OCI-M2 (cell line): ENCODE measurements at regions not wholly inside any gene's neighbourhood (a gene's known extent, or its start where the extent isn't known, plus 50 kb on each side); places are given as distances from the start of the nearest gene placed in this dataset.
"Not testable (repeated sequence)": the region's sequence is repeated elsewhere in the genome, so short reads cannot be mapped to it uniquely, and the experiment has no call there.

Experiments
- DNase-seq: peaks from one replicate; lab custom pipeline; 2025; ENCODE audit not compliant: unreplicated experiment; lab: John Stamatoyannopoulos, UW

DNA sequence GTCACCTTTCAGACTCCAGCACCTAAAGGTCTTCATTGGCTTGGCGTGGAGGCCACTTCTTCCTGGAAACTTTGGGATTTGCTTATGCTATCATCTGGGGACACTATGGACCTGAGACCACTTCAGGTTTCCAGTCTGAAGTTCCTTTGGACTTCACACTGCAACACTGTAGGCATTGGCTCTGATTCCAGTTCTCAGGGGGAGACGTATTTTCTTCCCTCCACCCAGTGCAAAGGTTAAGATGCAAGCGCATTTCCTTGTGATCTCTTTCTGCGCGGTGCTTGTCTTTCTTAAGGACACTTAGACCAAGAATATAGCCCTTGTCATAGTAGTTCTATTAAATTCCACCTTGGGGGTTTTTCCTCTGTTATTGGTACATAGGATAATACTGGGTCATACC, 299.8 kb downstream of the TSHZ3 start:
- no peak for DNase-seq

DNA sequence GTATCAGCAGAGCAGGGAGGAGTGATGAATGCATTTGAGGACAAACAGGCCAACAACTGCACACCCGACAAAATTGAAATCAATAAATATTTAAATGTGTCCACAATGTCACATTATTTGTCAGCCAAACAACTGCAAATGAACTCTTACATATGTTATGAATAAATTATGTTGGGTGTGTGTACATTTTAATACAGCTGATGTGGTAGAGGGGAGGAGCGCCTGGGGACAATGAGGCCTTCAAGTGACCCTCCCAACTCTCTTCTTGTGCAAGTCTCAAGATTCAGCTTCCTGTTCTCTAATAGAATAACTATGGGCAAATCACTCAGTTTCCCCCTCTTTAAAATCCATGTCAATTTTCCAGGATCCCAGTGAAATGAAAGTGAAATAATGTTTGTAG, 303.2 kb downstream of the TSHZ3 start:
- no peak for DNase-seq

DNA sequence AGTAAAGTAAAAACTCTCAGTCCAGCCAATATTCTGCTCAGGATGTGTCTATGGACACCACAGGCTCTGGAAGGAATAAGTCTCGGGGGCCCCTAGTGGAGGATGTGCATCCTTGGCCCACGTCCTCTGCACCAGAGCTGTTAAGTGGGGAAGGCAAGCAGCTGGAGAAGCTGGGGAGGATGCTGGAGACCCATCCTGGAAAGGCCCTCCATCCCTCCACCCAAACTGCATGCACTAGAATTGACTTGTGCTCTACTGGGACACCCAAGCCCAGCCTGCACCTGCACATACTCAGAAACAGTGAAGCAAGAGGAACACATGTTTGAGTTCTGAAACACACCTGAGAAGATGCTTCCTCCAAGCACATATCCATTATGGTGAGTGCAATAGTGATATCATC, 307.8 kb downstream of the TSHZ3 start:
- DNase-seq, result no peak

DNA sequence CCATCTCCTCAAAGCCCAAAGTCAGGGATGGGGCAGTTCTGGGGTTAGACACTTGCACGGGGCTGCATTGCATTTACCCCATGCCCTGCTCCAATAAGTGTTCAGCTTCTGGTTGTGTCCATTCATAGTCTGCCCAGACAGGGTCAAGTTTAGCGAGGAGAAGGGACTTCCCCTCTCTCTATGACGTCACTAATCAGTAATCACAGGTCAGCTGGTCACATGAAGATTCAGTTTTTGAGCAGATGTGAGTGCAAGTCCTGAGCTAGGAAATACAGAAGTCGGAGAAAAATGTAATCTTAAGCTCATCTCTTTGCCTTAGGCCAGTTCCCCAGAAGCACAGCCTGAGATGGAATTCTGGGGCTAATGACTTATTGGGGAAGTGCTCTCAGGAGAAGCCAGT, 310.1 kb downstream of the TSHZ3 start:
- no peak for DNase-seq

DNA sequence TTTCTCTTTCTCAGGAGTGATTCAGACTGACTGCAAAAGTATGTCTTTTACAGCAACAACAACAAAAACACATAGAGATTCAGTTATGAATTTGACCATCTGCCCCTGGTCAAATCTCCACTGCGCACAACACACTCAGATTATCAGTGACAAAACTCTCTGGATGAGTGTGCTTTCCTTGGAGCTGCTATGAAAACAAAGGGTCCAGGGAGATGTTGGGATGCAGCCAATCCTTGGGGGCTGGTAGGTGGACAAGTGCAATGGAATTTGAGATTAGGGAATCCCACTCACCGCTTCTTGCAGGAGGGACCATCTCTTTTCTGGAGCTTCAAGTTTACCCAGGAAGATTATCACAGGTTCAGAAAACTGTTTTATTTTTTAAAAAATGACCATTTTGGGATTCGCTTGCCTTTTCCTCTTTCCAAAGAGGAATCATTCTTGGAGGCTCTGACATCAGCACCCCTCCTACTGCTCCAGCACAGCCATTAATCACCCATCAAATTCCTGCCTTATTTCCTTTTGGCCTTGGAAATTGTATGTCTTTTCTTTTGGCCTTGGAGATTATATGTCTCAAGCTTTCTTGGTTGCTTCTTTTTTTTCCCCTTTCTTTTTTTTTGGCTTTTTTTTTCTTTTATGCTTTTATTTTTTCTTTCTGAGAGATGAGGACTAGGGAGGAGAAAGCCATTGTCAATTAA, 311.8 kb downstream of the TSHZ3 start:
- DNase-seq, result no peak

DNA sequence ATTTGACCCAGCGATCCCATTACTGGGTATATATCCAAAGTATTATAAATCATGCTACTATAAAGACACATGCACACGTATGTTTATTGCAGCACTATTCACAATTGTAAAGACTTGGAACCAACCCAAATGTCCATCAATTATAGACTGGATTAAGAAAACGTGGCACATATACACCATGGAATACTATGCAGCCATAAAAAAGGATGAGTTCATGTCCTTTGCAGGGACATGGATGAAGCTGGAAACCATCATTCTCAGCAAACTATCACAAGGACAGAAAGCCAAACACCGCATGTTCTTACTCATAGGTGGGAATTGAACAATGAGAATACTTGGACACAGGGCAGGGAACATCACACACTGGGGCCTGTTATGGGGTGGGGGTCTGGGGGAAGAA, 317.8 kb downstream of the TSHZ3 start:
- DNase-seq, result not testable (repeated sequence)

DNA sequence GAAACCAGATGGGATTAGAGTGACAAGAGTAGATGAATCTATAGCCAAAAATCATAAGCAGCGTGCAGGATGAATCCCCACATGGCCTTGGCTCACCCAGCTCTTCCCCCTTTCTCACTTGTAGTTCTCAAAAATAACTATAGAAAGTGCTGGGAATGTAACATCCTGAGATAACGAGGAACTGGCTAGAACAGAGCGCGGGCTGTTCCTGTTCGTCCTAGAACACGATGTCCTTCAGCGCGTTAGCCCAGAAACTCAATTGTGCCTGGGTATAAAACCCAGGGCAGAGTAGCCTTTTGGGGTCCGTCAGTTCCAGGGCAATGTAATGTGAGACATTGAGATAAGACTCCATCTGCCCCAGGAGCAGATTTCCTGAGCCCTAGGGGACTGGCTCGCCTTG, 326.2 kb downstream of the TSHZ3 start:
- DNase-seq, result no peak

DNA sequence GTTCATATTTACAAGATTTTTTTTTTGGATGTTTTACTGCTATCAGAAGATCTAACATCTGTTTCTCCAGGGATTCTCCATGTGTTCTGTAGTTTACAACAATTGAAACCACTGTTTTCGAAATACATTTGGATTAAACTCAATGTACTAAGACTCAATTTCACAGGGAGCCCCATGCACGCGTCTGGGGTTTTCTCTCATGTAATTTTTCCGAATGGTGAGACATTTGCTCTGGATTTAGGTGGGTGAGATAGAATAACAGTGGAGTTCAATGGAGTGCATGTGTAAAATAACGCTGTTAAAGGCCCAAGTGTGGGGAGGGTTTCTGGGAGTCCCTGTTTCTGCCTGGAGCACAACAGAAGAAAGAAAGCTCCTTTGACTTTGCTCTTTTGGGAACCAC, 330.3 kb downstream of the TSHZ3 start:
- no peak for DNase-seq

DNA sequence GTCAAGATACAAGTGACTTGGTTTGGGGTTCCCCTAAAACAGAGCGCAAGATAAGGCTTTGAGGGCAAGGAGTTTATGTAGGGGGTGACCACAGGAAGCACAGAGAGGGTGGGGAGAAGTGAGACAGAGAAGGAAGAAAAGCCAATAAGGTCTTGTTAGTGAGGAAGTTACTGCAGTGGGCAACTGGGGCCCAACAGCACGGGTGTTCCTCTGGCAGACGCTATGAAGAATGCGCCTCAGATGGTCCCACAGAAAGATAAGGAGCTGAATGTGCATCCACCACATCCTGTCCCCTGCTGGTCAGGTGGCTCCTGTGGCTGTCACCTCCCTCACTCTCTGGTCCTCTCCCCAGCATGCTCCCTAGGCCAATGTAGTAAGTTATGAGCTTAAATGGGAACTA, 333.5 kb downstream of the TSHZ3 start:
- no peak for DNase-seq

DNA sequence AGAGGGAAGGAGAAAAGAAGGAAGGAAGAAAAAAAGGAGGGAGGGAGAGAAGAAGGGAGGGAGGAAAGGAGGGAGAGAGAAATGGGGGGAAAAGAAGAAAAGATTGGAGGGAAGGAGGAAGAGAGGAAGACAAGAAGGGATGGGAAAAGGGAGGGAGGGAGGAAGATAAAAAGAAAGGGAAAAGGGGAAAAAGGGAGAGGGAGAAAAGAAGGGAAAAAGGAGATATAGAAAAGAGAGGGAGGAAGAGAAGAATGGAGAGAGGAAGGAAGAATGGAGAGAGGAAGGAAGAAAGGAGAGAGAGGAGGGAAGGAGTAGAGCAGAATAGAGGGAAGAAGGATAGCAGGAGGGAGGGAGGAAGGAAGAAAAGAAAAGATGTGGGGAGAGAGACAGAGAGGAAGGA, 334.6 kb downstream of the TSHZ3 start:
- no peak for DNase-seq

DNA sequence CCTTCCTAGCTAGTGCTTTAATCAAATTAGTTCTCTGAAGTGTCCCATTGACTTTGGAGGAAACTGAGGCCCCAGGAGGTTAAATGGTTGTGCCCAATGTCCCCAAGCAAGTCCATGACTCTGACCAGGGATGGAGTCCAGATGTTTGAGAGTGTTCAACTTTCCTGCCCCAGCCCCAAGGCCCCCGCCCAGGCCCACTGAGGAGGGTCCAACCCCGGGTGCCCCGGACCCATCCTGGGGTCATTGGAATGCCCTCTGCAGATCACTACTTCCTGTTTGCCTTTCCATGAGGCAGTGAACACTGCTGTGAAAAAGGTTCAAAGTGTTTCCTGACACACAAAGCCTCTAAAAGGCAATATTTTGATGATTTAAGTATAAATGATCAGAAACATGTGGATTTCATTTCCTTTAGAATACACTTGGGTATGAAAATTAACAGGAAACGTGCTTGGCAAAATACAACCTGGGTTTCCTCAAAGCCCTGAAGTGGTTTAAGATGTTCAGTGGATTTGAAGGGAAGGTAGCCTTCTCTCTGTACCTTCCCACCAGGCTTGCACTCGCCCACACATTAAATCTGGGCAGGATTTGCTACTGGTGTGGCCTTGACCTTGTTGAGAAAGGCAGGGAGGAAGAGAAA, 335.7 kb downstream of the TSHZ3 start:
- no peak for DNase-seq

DNA sequence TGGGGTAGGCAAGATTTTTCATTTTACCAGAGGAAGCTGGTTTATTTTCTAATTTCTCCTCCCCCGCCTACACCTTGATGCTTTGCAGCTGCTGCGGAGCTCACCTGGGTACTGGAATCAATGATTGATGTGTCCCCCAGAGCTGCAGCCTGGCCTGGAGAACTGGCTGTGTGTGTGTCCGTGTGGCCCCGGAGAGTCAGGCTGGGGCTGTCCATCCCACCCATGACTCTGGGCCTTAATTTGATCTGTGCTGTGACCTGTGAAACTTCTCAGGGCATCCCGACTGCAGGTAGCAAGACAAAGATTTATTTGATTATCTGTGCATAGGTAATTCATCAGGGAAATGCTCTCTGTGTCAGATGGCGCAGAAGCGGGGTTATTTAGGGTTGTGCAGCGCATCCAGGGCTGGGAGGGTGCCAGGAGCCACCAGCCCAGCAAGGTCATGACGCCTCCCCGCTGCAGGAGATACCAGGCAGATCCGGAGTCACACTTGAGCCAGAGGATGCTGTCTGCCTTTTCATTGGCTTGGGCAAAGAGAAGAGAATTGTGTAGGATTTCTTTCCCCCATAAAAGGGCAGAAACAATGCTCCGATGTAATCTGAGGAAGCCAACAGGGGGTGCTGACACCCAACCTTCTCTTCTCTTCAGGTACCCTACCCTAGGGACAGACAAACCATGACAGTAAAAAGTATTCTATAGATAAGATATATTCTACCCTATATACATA, 346.6 kb downstream of the TSHZ3 start:
- no peak for DNase-seq

DNA sequence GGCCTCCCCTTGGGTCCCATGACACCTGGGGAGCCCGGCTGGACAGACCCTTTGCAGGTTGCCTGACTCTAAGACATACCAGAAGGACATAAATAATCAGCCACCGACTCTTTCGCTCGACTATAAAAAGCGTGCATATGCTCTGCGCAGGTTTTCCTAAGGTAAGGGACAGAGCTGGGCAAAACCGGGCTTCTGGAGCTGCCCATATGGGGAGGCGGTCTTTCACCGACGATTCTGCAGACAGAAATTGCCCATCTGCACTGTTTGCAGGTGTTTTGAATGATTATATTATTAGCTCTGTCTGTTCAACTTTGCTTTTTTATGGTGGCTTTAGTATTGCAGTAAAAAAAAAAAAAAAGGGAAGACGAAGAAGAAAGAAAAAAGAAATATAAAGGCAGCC, 347.2 kb downstream of the TSHZ3 start:
- DNase-seq, result no peak

DNA sequence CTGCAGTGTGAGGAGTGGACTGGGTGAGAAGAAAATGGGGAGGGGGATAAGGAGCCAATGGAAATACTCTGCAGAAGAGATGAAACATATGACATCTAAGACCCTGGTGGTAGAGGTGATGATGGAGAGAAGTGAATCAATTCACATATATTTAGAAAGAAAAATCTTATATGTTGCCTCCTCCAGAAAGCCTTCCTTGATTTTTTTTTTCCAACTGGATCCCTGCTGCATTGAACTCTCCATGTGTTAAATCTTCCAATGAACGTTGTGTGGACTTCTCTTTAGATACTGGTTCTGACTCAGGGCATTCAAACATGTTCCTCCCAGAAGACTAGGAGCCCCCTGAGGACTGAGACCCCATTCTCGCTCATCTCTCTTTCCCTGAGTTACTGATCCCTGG, 348.3 kb downstream of the TSHZ3 start:
- DNase-seq, result no peak

DNA sequence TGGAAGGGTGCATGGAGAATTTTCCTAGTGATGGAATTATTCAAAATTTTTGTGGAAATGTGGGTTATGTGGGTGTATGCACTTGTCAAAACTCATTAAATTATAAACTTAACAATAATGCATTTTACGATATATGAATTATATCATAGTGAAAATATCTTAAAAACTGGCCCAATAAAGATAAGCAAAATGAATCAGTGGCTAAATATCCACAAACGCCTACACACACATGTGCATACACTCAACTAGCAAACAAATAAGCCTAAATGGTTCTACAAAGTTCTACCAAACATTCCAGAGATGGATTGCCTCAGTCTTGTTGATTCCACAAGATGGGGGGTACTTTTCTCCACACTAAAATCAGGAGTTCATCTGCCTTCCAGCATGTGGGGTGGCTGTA, 349.5 kb downstream of the TSHZ3 start:
- no peak for DNase-seq

DNA sequence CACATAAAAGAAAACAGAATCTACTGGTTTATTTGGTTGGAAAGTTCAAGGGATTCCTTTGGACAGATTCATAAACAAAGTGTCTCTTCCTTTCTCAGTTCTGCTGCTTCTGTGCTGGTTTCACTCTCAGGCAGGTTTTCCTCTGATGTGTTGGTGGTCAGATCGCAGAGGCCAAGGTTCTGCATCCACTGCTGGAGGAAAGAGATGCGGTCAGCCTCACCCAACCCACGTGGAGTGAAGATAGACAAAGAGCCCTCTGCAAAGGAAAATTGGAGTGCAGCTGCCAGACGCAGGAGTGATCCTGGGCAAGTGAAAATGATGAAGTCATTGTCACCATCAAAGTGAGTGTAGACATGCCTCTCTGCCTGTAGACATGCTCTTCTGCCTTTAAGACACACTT, 352.0 kb downstream of the TSHZ3 start:
- no peak for DNase-seq

DNA sequence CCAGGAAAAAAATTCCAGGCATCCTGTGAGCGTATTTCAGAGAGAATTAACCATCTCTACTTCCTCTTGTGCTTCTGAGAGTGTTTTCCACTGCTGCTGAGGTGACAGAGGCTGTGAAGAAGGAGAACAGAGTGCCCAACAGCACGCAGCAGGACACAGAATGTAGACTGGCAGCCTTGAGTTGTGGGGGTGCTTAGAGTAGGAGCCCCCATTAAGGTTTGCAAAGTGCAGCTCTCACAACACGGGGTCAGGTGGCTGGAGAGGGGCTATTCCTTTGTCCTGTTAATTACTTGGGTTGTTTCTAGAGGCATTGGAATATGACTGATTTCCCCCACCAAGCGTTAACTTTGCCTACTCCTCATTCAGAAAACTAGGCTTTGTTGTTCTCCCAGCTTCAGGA, 370.6 kb downstream of the TSHZ3 start:
- DNase-seq, result no peak

DNA sequence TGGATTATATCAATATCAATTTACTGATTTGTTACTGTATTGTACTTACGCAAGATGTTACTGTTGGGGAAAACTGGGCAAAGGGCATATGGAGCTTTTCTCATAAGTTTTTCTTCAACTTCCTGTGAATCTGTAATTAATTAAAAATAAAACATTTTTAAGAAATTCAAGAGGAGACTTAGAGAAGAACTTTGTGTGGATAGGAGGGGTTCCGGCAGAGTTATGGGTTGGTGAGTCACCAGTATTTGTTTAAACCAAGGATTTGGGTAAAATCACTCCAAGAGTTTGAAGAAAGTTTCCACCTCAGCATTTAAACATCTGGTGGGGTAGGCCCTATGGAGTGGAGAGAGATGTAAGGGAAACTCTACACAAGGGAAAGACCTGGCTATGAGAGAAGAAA, 379.6 kb downstream of the TSHZ3 start:
- no peak for DNase-seq

DNA sequence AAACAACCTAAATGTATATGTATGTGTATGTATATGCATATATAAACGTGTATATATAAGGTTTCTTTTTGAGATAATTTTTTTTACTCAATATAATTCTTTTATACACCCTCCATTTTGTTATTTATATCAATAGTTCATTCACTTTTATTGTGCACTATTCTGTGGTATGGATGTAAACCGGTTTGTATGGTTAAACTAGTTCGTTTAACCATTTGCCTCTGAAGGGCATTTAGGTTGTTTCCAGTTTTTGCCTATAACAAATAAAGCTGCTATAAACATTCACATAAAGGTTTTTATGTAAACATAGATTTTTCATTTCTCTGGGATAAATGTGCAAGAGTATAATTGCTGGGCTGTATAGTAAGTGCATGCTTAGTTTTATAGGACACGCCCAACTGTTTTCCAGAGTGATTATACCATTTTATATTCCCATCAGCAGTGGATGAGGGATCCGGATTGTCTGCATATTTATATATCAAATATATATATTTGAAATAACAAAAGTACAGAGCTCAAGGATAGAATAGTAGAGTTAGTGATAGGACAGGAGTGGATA, 380.3 kb downstream of the TSHZ3 start:
- DNase-seq, result no peak

DNA sequence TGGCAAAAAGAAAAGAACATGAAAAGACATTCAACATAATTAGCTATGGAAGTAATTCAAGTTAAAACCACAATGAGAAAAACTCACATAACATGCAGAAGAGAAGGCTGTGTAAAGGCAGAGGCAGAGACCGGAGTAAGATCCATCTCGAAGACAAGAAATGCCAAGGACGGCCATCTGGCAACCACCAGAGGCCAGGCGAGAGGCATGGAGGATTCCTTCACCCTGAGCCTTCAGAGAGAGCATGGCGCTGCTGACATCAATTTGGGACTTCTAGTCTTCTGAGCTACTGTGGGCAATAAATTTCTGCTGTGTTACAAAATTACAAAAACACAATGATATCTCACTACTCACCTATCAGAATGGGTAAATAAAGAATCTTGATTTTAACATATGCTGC, 381.0 kb downstream of the TSHZ3 start:
- no peak for DNase-seq

DNA sequence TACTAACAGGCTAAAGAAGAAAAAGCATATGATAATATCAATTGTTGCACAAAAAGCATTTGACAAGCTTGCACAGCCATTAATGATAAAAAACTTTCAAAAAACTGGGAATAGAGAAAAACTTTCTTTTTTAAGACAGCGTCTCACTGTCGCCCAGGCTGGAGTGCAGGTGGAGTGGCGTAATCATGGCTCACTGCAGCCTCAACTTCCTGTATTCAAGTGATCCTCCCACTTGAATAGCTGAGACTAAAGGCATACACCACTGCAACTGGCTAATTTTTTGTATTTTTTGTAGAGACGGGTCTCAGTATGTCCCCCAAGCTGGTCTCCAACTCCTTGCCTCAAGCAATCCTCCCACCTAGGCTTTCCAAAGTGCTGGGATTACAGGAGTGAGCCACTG, 382.8 kb downstream of the TSHZ3 start:
- DNase-seq, result no peak

DNA sequence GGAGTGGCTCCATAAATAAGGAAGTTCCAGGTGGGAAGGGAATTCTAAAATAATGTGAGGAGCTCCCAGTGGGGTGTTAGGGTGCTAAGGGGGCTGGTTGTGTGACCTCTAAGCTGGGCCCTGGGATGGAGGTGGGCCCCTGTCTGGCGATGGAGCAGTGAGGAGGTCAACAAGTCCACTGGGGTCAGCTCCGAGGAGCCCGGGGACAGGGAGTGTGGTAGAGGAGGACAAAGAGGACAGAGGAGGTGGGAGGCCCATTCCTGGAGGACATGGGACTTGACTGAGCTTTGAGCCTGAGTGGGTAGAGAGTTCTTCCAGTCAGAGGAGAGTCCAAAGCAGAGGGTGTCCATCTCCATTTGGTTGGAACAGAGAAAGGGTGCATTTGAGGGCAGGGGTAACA, 390.2 kb downstream of the TSHZ3 start:
- DNase-seq, result no peak
